ENCODE measurements at regions not wholly inside any gene's neighbourhood (a gene's known extent, or its start where the extent isn't known, plus 50 kb on each side); places are given as distances from the start of the nearest gene placed in this dataset.

- DNase-seq, result peak; percentile 7
These were observed 158.6 kb upstream of the RGMA start for GRCh38 chr15:93247466-93248121.

GRCh38 chr15:93246266-93247242, 157.5 kb upstream of the RGMA start:
- DNase-seq, result no peak

GRCh38 chr15:93245661-93246042, 156.6 kb upstream of the RGMA start:
- no peak for DNase-seq

GRCh38 chr15:93244696-93245660, 156.0 kb upstream of the RGMA start:
- DNase-seq, result no peak

GRCh38 chr15:93243573-93243972, 154.6 kb upstream of the RGMA start:
- no peak for DNase-seq

GRCh38 chr15:93241696-93242585, 152.9 kb upstream of the RGMA start:
- no peak for DNase-seq

GRCh38 chr15:93239993-93240392, 151.0 kb upstream of the RGMA start:
- no peak for DNase-seq

GRCh38 chr15:93239591-93239990, 150.6 kb upstream of the RGMA start:
- DNase-seq, result no peak

- DNase-seq, result no peak
These were observed 149.6 kb upstream of the RGMA start for GRCh38 chr15:93238641-93239040.

GRCh38 chr15:93235926-93236780, 147.1 kb upstream of the RGMA start:
- peak; percentile 6 for DNase-seq

GRCh38 chr15:93235269-93235668, 146.3 kb upstream of the RGMA start:
- no peak for DNase-seq

GRCh38 chr15:93233710-93234109, 144.7 kb upstream of the RGMA start:
- DNase-seq, result no peak

- DNase-seq, result no peak
These were observed 143.8 kb upstream of the RGMA start for GRCh38 chr15:93232845-93233244.

GRCh38 chr15:93231994-93232393, 143.0 kb upstream of the RGMA start:
- no peak for DNase-seq

GRCh38 chr15:93231261-93231925, 142.4 kb upstream of the RGMA start:
- no peak for DNase-seq

- no peak for DNase-seq
These were observed 139.5 kb upstream of the RGMA start for GRCh38 chr15:93228546-93228945.

- DNase-seq, result no peak
These were observed 134.8 kb upstream of the RGMA start for GRCh38 chr15:93223803-93224202.

- DNase-seq, result no peak
These were observed 132.7 kb upstream of the RGMA start for GRCh38 chr15:93221759-93222158.

- no peak for DNase-seq
These were observed 130.9 kb upstream of the RGMA start for GRCh38 chr15:93219859-93220420.

GRCh38 chr15:93217343-93217742, 128.3 kb upstream of the RGMA start:
- no peak for DNase-seq

Data from stimulated activated CD4-positive, alpha-beta T cell treated with anti-CD3 and anti-CD28 coated beads, Interleukin-15, amount 100 ng/mL, for 24 hours (primary cell).